RCC 7860 (cell line): ENCODE measurements at regions not wholly inside any gene's neighbourhood (a gene's known extent, or its start where the extent isn't known, plus 50 kb on each side); places are given as distances from the start of the nearest gene placed in this dataset.

ENCODE experiments used
- DNase-seq: peaks from one replicate; pipeline ENCODE4 v3.0.0-alpha.2; 2015; ENCODE audit warnings: low spot score
- FAIRE-seq: peaks from 2 replicates; lab custom pipeline; 2012; peaks lifted over from hg19 to GRCh38; lab: Jason Lieb, UNC

- DNase-seq = no peak
- FAIRE-seq = no peak
Observed at GRCh38 chr10:47223236-47223635, 76.8 kb upstream of the GDF10 start.

- FAIRE-seq (no peak), DNase-seq (no peak)
Observed at GRCh38 chr10:47224546-47225218, 75.3 kb upstream of the GDF10 start.

- DNase-seq (no peak), FAIRE-seq (no peak)
Observed at GRCh38 chr10:47225219-47225927, 74.6 kb upstream of the GDF10 start.

DNA sequence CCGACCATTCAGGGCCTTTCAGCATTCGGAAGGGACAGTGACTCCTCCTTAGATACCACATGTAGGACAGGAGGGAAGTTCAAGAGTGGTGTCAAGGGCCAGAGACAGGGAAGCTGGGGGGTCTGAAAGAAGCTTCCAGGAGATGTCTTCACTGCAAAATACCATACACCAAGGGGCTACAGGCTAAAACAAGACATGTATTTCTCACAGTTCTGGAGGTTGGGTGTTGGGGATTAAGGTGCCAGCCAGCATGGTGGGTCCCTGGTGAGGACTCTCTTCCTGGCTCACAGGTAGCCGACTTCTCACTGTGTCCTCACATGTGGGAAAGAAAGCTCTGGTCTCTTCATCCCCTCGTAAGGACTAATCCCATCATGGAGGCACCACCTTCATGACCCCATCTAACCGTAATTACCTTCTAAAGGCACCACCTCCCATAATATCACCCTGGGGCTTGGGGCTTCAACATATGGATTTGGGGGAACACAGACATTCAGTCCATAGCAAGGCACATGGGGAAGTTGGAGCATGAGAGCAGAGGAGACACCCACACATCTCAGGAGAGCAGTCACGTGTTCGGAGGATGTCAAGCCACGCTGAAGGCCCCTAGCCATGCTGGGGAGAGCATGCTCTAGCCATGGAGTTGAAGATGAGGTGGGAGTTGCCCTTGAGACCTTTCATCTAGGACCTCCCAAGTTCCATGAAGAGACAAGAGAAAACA, 73.9 kb upstream of the GDF10 start:
- no peak for FAIRE-seq
- no peak for DNase-seq

- no peak for FAIRE-seq
- DNase-seq = no peak
Observed at GRCh38 chr10:47230482-47230881, 69.5 kb upstream of the GDF10 start.

DNA sequence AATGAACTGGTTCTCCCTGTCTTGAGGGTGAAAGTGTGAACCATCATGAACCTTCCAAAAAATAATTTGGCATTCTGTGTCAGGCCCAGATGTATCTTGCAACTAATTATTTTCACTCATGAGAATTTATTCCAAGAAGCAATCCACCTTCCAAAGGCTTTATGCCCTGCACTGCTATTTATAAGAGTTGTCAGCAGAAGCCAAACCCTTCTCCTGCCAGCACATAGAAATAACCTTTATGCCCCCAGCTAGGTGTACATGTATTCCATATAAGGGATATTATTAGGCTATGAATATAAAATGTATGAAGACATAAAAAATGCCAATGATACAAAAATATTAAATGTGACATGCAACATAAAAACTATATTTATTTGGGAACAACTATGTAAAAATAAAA, 69.0 kb upstream of the GDF10 start:
- no peak for DNase-seq

GRCh38 chr10:47231414-47231813, 68.6 kb upstream of the GDF10 start:
- FAIRE-seq = no peak
- no peak for DNase-seq

More for the DNA sequence above, 69.0 kb upstream of the GDF10 start:
- FAIRE-seq = no peak

DNA sequence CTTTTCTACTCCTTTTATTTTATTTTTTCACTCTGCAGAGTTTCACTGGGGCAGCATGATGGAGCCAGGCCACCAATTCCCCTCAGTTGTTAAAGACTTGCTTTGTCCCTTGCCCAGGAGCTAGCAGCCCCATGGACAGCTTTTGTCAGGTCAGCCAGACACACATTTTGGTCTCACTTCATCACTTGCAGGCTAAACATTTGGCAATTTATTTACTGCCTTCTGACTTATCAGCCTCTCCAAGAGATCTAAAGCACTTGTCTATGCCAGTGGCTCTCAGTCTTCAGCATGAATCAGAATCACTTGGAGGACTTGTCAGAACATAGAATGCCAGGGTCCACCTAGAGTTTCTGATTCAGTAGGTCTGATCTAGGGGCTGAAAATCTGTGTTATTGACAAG, 66.4 kb upstream of the GDF10 start:
- no peak for FAIRE-seq

GRCh38 chr10:47235484-47235883, 64.5 kb upstream of the GDF10 start:
- FAIRE-seq (no peak), DNase-seq (no peak)

More for the DNA sequence above, 66.4 kb upstream of the GDF10 start:
- no peak for DNase-seq

- DNase-seq (no peak), FAIRE-seq (no peak)
Observed at GRCh38 chr10:47237316-47238260, 62.4 kb upstream of the GDF10 start.

- FAIRE-seq = no peak
- no peak for DNase-seq
Observed at GRCh38 chr10:47238331-47239095, 61.5 kb upstream of the GDF10 start.

GRCh38 chr10:47239211-47239610, 60.8 kb upstream of the GDF10 start:
- no peak for FAIRE-seq
- no peak for DNase-seq

DNA sequence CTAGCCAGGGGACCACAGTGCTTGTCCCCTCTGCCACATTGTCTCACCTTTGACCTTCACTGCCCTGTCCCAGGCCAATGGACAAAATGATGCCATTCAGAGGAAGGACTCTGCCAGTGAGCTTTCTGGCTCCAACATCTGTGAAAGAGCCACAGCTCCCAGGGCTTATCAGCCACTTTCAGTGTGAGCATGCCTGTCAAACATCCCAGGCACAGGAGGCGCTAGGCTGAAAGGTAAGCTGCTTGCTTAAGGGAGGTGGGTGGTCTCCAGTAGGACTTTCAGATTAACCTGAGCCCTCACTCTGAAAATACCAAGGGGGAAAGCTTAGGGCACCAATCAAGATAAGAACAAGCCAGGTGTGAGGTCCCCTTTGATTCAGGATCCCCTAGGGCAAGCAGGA, 59.8 kb upstream of the GDF10 start:
- no peak for DNase-seq
- FAIRE-seq = no peak

- FAIRE-seq = no peak
Observed at GRCh38 chr10:47241256-47241655, 58.7 kb upstream of the GDF10 start.

GRCh38 chr10:47241946-47242867, 57.8 kb upstream of the GDF10 start:
- DNase-seq = no peak
- no peak for FAIRE-seq

More at GRCh38 chr10:47241256-47241655, 58.7 kb upstream of the GDF10 start:
- no peak for DNase-seq

DNA sequence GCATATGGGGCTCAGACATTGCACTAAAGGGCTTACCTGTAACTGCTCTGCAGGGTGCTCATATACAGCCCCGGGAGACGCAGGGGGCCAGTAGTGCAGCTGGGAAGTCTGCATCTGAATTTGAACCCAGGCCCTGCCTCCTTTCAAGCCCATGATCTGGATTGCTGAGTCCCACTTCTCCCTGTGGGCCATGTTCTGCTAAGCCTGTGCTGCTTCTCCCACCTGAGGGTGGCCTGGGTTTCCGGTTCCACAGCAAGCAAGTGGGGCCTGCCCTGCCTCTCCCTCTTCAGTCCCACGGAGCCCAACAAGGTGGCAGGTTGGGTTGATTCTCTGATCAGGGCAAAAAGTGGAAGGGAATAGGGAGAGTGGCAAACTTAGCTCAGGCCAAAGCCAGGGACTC, 56.6 kb upstream of the GDF10 start:
- DNase-seq (no peak), FAIRE-seq (no peak)

DNA sequence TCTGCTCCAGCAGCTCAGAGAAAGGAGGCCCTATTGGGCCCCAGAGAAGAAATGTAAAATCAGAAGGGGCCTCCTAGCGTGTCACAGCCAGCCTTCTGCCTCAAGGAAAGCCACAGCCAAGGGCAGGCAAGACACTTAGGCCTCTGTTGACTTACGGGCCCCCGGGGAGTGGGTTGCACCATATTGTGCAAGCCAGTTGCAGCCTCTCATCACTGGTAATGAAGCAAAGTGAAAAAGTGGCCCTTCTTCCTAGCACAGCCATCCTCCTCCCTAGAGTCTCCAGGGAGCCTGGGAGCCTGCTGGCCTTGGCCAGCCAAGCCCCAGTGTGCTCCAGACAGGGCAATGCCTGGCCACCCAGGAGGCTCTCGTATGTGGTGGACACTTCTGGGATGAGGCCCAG, 56.2 kb upstream of the GDF10 start:
- DNase-seq = no peak
- FAIRE-seq = no peak

DNA sequence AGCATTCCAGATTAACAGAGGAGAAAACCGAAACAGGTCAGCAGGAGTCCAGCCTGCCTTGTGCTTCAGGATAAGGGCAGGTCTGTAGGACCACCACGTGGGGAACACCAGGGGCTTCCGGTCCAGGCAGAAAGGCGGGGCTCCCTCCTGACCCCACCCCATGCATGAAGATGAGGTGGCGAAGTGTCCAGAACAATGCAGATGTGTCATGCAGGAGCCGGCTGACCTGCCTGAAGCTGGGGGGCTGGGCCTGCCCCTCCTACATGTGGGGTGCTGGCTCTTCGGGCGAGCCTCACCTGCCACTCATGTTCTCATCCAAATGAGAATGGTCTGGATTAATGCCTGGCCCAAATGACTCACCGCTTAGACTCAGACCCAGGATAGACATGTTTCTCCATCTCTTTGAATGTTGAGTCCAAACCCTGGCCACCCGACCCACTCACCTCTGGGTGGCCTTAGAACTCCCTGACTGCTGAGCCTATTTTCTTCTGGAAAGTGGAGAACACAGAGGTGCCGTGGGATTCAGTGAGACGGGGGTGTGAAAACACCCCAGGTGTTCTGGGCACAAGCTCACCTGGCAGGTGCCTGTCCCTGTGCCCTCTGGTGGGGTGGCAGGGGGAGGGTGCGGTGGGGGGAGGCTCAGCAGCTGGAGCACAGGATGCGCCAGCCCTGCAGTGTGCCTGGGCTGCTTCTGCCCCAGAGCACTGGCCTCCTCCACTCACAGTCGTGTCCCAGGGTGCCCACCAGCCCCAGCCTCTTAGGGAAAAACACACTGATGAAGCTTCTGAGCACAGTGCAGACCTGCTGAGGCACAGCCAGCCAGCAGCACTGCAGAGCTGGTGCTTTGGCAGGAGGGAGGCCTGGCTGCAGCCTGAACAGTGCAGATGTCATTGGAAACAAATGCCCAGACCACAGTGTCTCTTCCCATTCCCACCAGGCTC, 55.2 kb upstream of the GDF10 start:
- no peak for FAIRE-seq
- no peak for DNase-seq
